ENCODE measurements at regions not wholly inside any gene's neighbourhood (a gene's known extent, or its start where the extent isn't known, plus 50 kb on each side); places are given as distances from the start of the nearest gene placed in this dataset.

GRCh38 chr1:230503726-230504125 is 77.6 kb upstream of the PGBD5 start:
- TF ChIP-seq MXI1 (conservative IDR thresholded peaks at IDR 0.05; ENCODE audit: poor library complexity, severe bottlenecking): no peak
- no peaks in the 10 kb centered on the region for H3F3A ChIP-seq (ENCODE audit: insufficient read depth, low read length, poor library complexity, severe bottlenecking)
- no peaks in the 10 kb centered on the region for H4K20me1 ChIP-seq (ENCODE audit: insufficient read depth)
- H3K9ac ChIP-seq (ENCODE audit: low read length): no peak overlapping the region
- H3K27ac ChIP-seq (ENCODE audit: low read length): no peak overlapping the region
- H3K4me3 ChIP-seq (ENCODE audit: low read length): no peak overlapping the region
- H2AFZ ChIP-seq (ENCODE audit: low read depth, low read length): no peak overlapping the region
- H3K9me2 ChIP-seq (ENCODE audit: insufficient read depth, low read length): no peaks in the 10 kb centered on the region
- no peaks in the 10 kb centered on the region for H3K36me3 ChIP-seq (ENCODE audit: insufficient read depth, low read length)
- no peaks in the 10 kb centered on the region for H3K9me3 ChIP-seq (ENCODE audit: low read length)
- H3K4me2 ChIP-seq (ENCODE audit: low read length): no peak overlapping the region
- no peaks in the 10 kb centered on the region for H3K79me2 ChIP-seq (replicated peaks; ENCODE audit: insufficient read depth, low read length)
- no peaks in the 10 kb centered on the region for H3K27me3 ChIP-seq (ENCODE audit: insufficient read depth, low read depth, low read length)

- Histone ChIP-seq H3K79me2 (replicated peaks; ENCODE audit: insufficient read depth, low read length) (no peaks in the 10 kb centered on the region), H3K9me3 (ENCODE audit: low read length) (no peaks in the 10 kb centered on the region), H2AFZ (ENCODE audit: low read depth, low read length) (no peak overlapping the region), H3K4me2 (ENCODE audit: low read length) (no peak overlapping the region), H4K20me1 (ENCODE audit: insufficient read depth) (no peaks in the 10 kb centered on the region), H3K36me3 (ENCODE audit: insufficient read depth, low read length) (no peaks in the 10 kb centered on the region), H3K9ac (ENCODE audit: low read length) (no peak overlapping the region), H3K4me3 (ENCODE audit: low read length) (no peak overlapping the region), H3K27ac (ENCODE audit: low read length) (no peak overlapping the region), H3F3A (ENCODE audit: insufficient read depth, low read length, poor library complexity, severe bottlenecking) (no peaks in the 10 kb centered on the region), H3K9me2 (ENCODE audit: insufficient read depth, low read length) (no peaks in the 10 kb centered on the region), H3K27me3 (ENCODE audit: insufficient read depth, low read depth, low read length) (no peaks in the 10 kb centered on the region)
- TF ChIP-seq SMC3 (conservative IDR thresholded peaks at IDR 0.05; ENCODE audit: poor library complexity): no peak
- TF ChIP-seq MXI1 (conservative IDR thresholded peaks at IDR 0.05; ENCODE audit: poor library complexity, severe bottlenecking): no peak
- no peak for TF ChIP-seq CTCF (IDR thresholded peaks at IDR 0.05; ENCODE audit: poor library complexity, severe bottlenecking)
- TF ChIP-seq EZH2 (IDR thresholded peaks at IDR 0.05; ENCODE audit: borderline replicate concordance, insufficient read depth, low read length, poor library complexity, severe bottlenecking): no peak
- TF ChIP-seq TAF1 (IDR thresholded peaks at IDR 0.05; ENCODE audit: low read depth): no peak
- no peak for TF ChIP-seq POLR2AphosphoS5 (IDR thresholded peaks at IDR 0.05)
- TF ChIP-seq REST (IDR thresholded peaks at IDR 0.05; ENCODE audit: borderline replicate concordance): no peak
- TF ChIP-seq RAD21 (conservative IDR thresholded peaks at IDR 0.05): no peak
- no peak for TF ChIP-seq EP300 (conservative IDR thresholded peaks at IDR 0.05; ENCODE audit: poor library complexity, severe bottlenecking)
These were observed 76.9 kb upstream of the PGBD5 start for GRCh38 chr1:230502996-230503395.

GRCh38 chr1:230502306-230502705 is 76.2 kb upstream of the PGBD5 start:
- H3K9me2 ChIP-seq (ENCODE audit: insufficient read depth, low read length): no peaks in the 10 kb centered on the region
- TF ChIP-seq EZH2 (IDR thresholded peaks at IDR 0.05; ENCODE audit: borderline replicate concordance, insufficient read depth, low read length, poor library complexity, severe bottlenecking): no peak
- TF ChIP-seq MXI1 (conservative IDR thresholded peaks at IDR 0.05; ENCODE audit: poor library complexity, severe bottlenecking): no peak
- no peak for TF ChIP-seq EP300 (conservative IDR thresholded peaks at IDR 0.05; ENCODE audit: poor library complexity, severe bottlenecking)
- TF ChIP-seq TAF1 (IDR thresholded peaks at IDR 0.05; ENCODE audit: low read depth): no peak
- no peak for TF ChIP-seq CTCF (IDR thresholded peaks at IDR 0.05; ENCODE audit: poor library complexity, severe bottlenecking)
- no peak for TF ChIP-seq RAD21 (conservative IDR thresholded peaks at IDR 0.05)
- TF ChIP-seq SMC3 (conservative IDR thresholded peaks at IDR 0.05; ENCODE audit: poor library complexity): no peak
- TF ChIP-seq POLR2AphosphoS5 (IDR thresholded peaks at IDR 0.05): no peak
- TF ChIP-seq REST (IDR thresholded peaks at IDR 0.05; ENCODE audit: borderline replicate concordance): no peak
- no peaks in the 10 kb centered on the region for H3K9me3 ChIP-seq (ENCODE audit: low read length)
- no peaks in the 10 kb centered on the region for H3K79me2 ChIP-seq (replicated peaks; ENCODE audit: insufficient read depth, low read length)
- no peak overlapping the region for H2AFZ ChIP-seq (ENCODE audit: low read depth, low read length)
- no peak overlapping the region for H3K9ac ChIP-seq (ENCODE audit: low read length)
- H3K4me2 ChIP-seq (ENCODE audit: low read length): no peak overlapping the region
- no peaks in the 10 kb centered on the region for H3F3A ChIP-seq (ENCODE audit: insufficient read depth, low read length, poor library complexity, severe bottlenecking)
- H3K27ac ChIP-seq (ENCODE audit: low read length): no peak overlapping the region
- no peaks in the 10 kb centered on the region for H3K36me3 ChIP-seq (ENCODE audit: insufficient read depth, low read length)
- no peak overlapping the region for H3K4me3 ChIP-seq (ENCODE audit: low read length)
- no peaks in the 10 kb centered on the region for H4K20me1 ChIP-seq (ENCODE audit: insufficient read depth)
- H3K27me3 ChIP-seq (ENCODE audit: insufficient read depth, low read depth, low read length): no peaks in the 10 kb centered on the region
